ENCODE measurements at regions not wholly inside any gene's neighbourhood (a gene's known extent, or its start where the extent isn't known, plus 50 kb on each side); places are given as distances from the start of the nearest gene placed in this dataset.
"Not testable (repeated sequence)": the region's sequence is repeated elsewhere in the genome, so short reads cannot be mapped to it uniquely, and the experiment has no call there.

DNA sequence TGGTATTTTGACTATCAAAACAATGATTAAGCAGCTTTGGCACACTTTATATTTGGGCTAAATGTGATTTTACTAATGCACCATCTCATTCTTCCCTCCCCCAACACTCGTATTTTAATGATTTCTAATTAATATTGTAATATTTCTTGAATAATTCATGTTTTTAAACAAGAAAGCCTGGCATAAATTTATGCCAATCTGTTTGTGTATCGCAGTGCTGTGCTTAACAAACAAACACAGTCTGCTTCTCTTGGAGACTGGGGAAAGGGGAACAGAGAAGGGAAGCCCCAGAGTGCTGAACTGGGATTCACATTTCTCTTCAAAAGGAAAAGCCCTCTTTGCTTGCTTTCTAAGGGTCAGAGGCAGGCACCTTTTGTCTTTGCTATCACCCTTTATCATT is 496.9 kb upstream of the STXBP6 start:
- ATAC-seq, result no peak

DNA sequence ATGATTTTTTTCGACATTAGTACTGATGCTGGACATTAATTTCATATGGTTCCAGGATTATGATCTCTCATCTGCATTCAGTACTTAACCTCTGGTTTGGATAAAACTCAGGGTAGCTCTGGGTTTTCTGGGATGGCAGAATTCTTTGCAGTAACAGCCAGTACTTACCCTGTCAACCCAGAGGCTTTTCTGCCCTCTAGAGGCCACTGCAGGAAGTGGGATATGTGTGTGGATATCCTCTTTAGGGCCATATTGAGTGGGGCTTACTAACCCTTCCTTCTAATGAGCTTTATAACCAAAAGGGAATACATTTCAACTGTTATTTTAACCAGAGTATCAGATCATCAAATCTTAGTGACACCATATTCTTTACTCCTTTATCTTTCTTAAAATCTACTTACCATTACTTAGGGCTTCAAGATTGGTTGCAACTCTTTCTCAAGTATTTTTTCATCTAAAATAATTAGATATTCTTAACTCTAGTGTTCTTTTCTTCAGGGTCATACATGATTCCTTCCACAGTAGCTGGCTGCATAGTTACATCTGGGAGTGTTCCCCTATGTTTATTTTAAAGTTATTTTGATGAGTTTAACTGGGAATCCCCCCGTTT is 488.0 kb upstream of the STXBP6 start:
- ATAC-seq, result no peak

DNA sequence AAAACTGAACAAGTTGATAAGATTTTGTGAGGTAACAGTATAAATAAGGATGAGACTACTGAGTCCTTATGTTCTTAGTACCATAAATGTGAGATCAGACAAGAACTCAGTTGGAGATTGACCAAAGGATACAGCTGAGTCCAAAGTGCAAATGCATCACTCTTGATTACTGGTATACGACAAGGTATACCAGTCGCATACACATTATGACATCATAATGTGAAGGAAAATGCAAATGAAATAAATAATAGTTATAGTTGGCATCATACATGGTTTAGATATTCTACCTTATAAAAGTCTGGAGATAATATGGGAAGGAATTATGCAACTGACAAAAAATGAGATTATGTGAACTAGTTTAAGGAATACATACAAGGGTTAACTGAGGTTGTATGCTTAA is 476.3 kb upstream of the STXBP6 start:
- ATAC-seq, result no peak

- no peak for ATAC-seq
Measured at GRCh38 chr14:25522926-25523325, 473.0 kb upstream of the STXBP6 start.

- ATAC-seq, result no peak
Measured at GRCh38 chr14:25522116-25522515, 472.2 kb upstream of the STXBP6 start.

DNA sequence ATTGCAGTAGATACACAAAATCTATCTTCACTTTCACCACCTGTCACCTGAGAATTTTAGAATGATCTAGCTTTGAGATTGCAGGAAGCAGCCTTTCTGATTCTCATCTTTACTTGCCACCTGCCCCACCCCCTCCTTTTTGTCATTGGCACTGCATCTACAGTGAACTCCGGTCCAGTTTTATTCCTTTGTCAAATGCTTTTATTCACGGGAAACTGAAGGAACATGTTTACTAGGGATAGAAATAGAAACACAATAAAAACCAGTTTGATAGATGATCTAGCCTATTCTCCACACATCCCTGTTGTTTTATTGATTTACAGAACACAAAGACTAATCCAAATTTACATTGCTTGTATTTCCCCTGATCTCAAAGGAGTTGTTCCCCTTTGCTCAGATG is 471.7 kb upstream of the STXBP6 start:
- no peak for ATAC-seq

DNA sequence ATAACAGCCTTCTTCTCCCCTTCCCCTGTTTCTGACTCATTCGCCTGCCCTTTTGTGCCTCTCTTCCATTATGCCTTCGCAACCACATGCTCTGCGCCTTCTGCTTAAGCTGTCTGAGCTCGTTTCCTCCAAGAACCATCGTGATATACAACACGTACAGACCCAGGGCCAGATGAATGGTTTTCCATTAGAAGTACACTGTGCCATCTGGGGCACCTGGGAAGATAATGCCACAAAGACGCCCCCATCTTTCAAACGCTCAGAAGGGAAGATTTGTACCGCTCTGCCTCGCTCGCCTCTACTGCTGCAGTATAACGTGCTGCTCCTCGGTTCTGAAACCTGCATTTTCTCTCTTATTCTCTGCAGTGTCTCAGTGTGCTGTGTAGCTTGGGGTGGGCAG is 470.9 kb upstream of the STXBP6 start:
- no peak for ATAC-seq

DNA sequence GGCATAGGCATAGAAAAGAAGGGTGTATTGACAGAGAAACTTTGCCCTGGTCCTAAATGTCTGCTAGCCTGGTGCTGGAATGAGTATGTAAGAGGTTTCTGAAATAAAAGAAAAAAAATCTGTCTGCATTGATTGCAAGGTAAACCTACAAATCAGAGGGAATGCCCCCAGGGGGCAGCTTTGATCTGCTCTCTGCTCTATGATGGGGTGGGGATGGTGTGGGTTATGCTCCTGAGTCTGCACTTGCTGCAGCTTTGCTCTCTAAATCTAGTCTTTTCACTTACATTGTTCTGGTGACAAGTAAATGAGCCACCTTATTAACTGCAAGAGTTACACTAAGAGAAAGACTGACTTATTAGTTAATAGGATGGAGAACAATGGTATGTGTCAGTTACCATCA is 468.4 kb upstream of the STXBP6 start:
- ATAC-seq, result no peak

- ATAC-seq, result no peak
Measured at GRCh38 chr14:25516838-25517237, 466.9 kb upstream of the STXBP6 start.

DNA sequence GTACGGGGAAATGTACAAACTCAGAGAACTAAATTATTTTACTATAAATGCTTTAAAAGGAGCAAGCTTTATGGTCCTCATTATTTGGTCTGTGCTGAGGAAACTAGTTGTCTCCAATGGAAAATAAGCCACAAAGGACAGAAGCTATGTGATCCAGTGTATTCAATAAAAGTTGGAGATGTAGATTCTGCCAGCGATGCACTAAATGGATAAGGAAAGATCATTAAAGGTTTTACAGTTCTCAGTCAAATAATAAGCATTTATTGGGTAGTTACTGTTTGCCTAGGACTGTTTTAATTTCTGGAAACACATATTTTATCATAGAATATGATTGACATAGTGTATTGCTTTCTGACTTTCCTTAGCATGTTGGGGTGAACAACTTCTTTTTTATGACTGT is 458.9 kb upstream of the STXBP6 start:
- no peak for ATAC-seq

DNA sequence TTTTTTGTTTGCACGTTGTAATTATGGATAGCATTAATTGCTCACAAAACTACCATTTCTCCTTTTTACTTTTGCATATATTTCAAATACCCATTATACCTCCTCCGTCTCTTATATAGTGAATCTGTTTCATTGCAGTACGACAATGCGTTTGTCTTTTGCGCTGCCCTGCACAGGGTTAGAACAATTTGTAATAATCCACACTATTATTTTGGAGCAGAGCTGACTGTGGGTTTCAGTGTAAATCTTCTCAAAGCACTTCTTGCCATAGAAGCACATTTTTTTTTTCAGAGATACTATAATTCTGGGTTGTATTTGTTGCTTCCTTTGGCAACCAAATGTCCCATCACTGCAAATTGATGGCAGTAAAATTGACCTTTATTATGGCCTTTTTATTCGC is 451.8 kb upstream of the STXBP6 start:
- ATAC-seq, result no peak

DNA sequence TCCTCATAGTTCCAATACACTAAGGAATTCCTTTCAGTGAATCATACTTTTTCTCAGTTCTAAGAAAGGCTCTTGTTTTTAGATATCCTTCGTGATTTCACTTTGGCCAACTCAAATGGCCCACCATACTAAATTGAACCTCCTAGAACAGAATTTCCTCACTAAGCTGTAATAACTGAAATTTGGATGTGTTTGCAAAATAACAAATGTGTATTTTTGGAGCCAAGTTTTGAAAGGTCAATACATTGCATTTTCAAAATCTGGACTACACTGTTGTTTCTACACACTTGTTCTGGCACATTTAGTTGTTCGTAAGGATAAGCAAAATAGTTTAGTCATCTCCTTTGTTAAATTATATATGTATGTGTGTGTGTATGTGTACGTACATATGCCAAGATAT is 439.0 kb upstream of the STXBP6 start:
- no peak for ATAC-seq

GRCh38 chr14:25485381-25485780 is 435.4 kb upstream of the STXBP6 start:
- ATAC-seq, result no peak

DNA sequence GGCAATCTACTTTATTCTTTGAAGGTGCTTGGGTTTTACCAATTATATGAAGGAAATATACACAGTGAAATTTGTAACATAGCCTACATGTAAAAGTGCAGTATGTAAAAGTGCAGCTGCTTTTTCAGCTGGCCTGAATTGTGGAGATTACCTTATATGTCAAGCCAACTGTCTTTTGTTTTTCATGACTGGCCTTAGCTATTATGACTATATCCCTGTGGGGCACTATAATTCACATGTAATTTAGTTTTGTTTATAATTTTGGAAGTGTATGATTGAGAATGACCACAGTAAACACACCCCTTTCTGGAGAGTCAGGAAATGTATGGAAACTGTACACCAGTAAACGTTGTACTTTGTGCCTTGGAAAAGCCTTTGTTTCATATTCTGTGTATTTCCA is 435.0 kb upstream of the STXBP6 start:
- no peak for ATAC-seq

DNA sequence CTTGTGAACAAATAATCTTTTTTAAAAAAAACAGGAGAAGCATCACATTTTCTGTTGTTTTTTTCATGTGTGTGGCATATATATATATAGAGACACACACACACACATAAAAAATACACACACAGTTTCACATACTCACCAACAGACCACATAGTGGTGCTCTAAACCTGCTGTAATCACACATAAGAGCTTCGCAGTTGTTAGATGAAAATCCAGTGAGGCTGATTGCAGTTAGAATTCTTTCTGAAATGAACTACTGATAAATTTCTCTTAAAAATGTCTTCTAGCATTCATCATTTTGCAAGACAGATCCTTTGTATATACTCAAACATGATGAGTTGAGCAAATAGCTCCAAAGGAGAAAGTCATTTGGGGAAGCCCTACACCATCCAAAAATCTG is 434.3 kb upstream of the STXBP6 start:
- no peak for ATAC-seq

DNA sequence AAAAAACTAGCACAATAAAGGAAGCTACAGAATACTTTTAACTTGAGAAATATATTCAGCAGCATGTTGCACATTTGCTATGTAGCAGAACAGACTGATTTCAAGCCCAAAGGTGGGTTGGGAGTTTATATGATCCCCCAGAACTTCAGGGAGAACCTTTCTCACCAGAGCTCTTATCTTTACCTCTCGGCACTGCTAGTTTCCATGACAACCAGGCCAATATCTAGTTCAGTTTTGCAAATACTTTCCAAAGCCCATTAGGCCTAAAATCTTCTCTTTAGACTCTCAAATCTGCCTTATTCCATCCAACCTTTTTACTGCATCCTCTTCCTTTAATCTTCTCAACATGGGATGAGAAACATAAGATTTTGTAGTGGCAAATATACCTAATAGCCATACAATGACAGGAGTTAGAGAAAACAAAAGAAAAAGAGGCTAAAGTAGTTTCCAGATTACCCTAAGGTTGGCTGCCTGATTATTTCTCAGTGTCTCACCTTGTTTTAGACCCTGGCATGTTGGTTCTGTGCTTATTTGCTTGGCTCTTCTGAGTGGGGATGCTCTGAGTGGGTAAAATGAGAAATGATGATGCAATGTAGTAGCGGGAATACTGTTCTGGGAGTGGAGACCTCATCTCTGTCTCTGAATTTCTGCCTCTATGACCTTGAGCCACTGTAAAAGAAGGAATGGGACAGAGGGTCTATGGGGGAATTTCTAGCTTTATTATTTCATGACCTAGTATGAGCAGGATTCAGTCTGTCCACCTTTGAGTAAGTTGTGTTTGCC is 427.6 kb upstream of the STXBP6 start:
- ATAC-seq, result no peak

GRCh38 chr14:25472700-25473099 is 422.8 kb upstream of the STXBP6 start:
- no peak for ATAC-seq

DNA sequence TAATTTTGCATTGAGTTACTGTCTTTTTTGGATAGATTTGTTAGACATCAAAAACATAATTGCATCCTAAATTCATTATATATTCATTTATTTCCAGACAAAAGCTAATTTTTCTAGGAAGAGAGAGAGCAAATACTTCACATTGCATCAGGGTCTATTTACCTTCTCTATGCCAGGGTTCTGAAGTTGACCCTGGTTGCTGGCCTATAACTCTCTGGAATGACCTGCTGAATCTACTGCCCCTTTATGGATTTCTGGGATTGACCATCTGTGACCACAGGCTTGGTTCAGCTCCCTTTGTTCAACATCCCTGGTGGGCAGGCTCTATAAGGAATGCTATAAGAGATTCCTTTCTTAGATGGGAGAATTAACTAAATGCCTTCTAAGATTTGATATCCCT is 414.8 kb upstream of the STXBP6 start:
- ATAC-seq, result no peak

DNA sequence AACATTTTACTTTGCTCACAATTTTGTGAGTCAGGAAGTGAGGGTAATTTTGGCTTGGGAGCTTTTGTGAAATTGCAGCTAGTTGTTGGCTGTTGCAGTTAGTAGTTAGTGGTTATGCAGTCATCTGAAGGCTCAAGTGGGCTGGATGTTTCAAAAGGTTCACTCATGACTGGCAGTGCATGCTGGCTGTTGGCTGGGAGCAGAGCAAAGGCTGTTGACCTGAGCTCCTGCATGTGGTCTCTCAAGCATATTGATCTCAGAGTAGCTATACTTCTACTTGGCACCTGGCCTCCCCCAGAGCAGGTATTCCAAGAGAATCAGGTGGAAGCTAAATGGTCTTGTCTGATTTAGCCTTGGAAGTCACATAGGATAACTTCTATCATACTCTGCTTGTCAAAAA is 414.1 kb upstream of the STXBP6 start:
- ATAC-seq, result no peak

- no peak for ATAC-seq
Measured at GRCh38 chr14:25463480-25463879, 413.5 kb upstream of the STXBP6 start.

GRCh38 chr14:25461780-25462179 is 411.8 kb upstream of the STXBP6 start:
- ATAC-seq, result no peak

DNA sequence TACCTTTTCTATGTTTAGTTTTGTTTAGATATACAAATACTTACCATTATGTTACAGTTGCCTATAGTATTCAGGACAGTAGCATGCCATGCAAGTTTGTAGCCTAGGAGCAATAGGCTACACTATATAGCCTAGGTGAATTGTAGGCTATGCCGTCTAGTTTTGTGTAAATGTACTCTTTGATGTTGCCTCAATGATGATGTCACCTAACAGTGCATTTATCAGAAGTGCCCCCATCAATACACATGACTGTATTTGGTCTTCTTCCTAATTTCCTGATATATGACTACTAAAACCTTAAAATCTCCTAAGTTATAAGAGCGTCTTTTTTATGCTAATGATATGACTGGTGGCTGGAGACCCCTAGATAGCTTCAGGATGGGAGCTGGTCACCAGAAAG is 394.4 kb upstream of the STXBP6 start:
- no peak for ATAC-seq

- not testable (repeated sequence) for ATAC-seq
Measured at GRCh38 chr14:25440382-25440781, 390.4 kb upstream of the STXBP6 start.

DNA sequence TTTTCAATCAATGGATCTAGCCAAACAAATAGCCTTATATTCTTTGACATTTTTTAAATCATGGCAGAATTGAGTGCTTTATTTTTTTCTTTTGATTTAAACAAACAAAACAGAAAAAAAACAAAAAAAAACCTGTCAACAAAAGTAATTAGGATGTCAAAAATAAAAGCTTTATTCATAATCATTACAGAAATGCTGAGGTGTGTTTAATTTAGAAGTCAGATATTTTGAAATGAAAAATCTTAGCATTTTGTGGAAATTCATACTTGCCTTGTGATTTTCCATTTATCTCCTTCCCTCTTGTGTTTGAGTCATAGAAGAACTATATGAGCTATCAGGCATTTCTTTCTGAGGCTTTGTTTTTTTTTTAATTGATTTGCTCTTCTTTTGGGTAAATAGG is 387.0 kb upstream of the STXBP6 start:
- ATAC-seq, result no peak

All from esophagus mucosa (tissue), 1 donor.